ENCODE measurements at regions not wholly inside any gene's neighbourhood (a gene's known extent, or its start where the extent isn't known, plus 50 kb on each side); places are given as distances from the start of the nearest gene placed in this dataset.
"Not testable (repeated sequence)": the region's sequence is repeated elsewhere in the genome, so short reads cannot be mapped to it uniquely, and the experiment has no call there.

GRCh38 chr4:174045829-174046228 lies 237.6 kb downstream of the FBXO8 start:
- not testable (repeated sequence) for TF ChIP-seq CTCF, POLR2A (IDR thresholded peaks at IDR 0.05)
